ENCODE measurements at regions not wholly inside any gene's neighbourhood (a gene's known extent, or its start where the extent isn't known, plus 50 kb on each side); places are given as distances from the start of the nearest gene placed in this dataset.

GRCh38 chr5:104998169-104998568 is 1435.6 kb upstream of the NUDT12 start:
- peaks cover 0 to 19% (median 0%) of the 10 kb centered on the region in 11 donors for H3K9me3 ChIP-seq
- no peaks in the 10 kb centered on the region for H3K4me1 ChIP-seq
- no peaks in the 10 kb centered on the region for H3K36me3 ChIP-seq
- no peak overlapping the region for H3K4me3 ChIP-seq
- no peaks in the 10 kb centered on the region for H3K27me3 ChIP-seq
- ATAC-seq: no peak
- intact Hi-C loops (cut with DNase I): no loop called here
- no peak for TF ChIP-seq CTCF (IDR thresholded peaks at IDR 0.05)
- WGBS, 2 donors: 45 to 48% methylated on average over 1 of the region's 1 CpG
- H3K27ac ChIP-seq: no peak overlapping the region
- no peak for DNase-seq

- intact Hi-C loops (cut with DNase I): loop anchor here in 1 of 10 donors (10.0 kb wide), 1 partner anchor 962 kb away; no protein-coding TSS in a partner anchor
- no peak for ATAC-seq
- no peak for TF ChIP-seq CTCF (IDR thresholded peaks at IDR 0.05)
- Histone ChIP-seq H3K4me1 (no peaks in the 10 kb centered on the region), H3K9me3 (peaks cover 0 to 49% (median 0%) of the 10 kb centered on the region in 11 donors), H3K27ac (no peak overlapping the region), H3K4me3 (no peak overlapping the region), H3K27me3 (no peaks in the 10 kb centered on the region), H3K36me3 (no peaks in the 10 kb centered on the region)
- no peak for DNase-seq
Observed at GRCh38 chr5:104987074-104987473, 1424.5 kb upstream of the NUDT12 start.

DNA sequence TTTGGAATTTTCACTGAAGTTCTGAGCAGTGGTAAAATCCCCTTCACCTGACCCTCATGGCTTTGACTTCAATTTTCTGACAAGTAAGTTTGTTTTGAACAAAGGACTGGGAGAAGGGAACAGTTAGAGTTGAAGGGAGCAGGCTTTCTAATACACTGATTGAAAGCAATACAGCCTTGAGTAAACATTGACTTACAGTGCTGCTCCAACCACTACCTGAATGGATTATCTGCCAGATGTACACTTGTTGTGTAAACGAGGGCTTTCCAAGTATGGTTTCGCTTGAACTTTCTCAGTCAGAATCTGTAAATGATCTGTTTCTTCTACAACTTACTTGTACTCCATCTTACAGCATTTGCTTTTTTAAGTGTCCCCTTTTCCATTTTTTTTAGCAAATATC is 1414.9 kb upstream of the NUDT12 start:
- Histone ChIP-seq H3K4me1 (no peaks in the 10 kb centered on the region), H3K27me3 (no peaks in the 10 kb centered on the region), H3K36me3 (no peaks in the 10 kb centered on the region), H3K9me3 (peaks cover 0 to 26% (median 4%) of the 10 kb centered on the region in 11 donors), H3K4me3 (no peak overlapping the region), H3K27ac (no peak overlapping the region)
- intact Hi-C loops (cut with DNase I): no loop called here
- ATAC-seq (no peak), DNase-seq (no peak)
- no peak for TF ChIP-seq CTCF (IDR thresholded peaks at IDR 0.05)
- 78 to 81% methylated on average over 2 of the region's 2 CpGs for WGBS, 2 donors

DNA sequence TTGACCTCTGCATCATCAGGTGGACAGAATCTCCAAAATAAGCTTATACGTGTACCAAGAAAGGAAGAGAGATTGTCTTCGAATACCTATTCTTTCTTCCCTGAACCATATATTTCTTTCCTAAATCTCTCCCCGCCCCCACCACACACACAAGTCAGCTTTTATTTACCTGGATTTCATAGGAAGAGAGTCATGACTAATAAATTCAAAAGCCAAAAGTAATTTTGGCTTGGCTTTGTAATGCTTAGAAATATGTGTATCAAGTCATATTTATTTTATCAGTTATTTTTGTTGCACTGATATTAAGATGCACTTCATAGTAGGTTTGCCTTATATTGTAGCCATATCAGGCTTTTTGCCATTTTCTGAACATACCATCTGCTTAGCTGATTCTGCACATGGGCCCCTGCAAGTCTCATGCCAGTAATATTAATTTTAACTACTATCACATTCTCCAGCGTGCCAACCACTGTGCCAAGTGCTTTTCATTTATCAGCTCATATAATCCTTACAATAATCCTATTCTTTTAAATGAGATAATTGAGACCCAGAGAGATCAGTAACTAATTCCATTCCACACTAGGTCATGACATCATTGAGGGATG is 1405.3 kb upstream of the NUDT12 start:
- Histone ChIP-seq H3K36me3 (no peaks in the 10 kb centered on the region), H3K9me3 (peaks cover 0 to 4% (median 0%) of the 10 kb centered on the region in 11 donors), H3K4me1 (no peaks in the 10 kb centered on the region), H3K27ac (no peak overlapping the region), H3K4me3 (no peak overlapping the region), H3K27me3 (no peaks in the 10 kb centered on the region)
- TF ChIP-seq CTCF (IDR thresholded peaks at IDR 0.05): no peak
- DNase-seq (no peak), ATAC-seq (no peak)
- WGBS, 2 donors: 77 to 86% methylated on average over 4 of the region's 4 CpGs
- intact Hi-C loops (cut with DNase I): no loop called here
